SK-MEL-5 (cell line): ENCODE measurements at regions not wholly inside any gene's neighbourhood (a gene's known extent, or its start where the extent isn't known, plus 50 kb on each side); places are given as distances from the start of the nearest gene placed in this dataset.

ENCODE experiments used
- DNase-seq: peaks from one replicate; pipeline ENCODE4 v3.0.0-alpha.2; 2016; ENCODE audit warnings: low read depth, low spot score
- in situ Hi-C: cut with HindIII; loops from 2 replicates; pipeline ENCODE4 v1.10.0; 2016; ENCODE audit warnings: low sequenced_read_pairs, high pct_unique_total_duplicates, low pct_unique_long_range_greater_than_20kb

- in situ Hi-C loops = no loop called here
- DNase-seq = no peak
Observed at GRCh38 chr13:47287291-47287751, 390.5 kb upstream of the HTR2A start.

- in situ Hi-C loops = no loop called here
- DNase-seq = no peak
Observed at GRCh38 chr13:47281991-47282390, 385.1 kb upstream of the HTR2A start.

GRCh38 chr13:47279920-47280319, 383.1 kb upstream of the HTR2A start:
- in situ Hi-C loops = no loop called here
- peak; percentile 70 for DNase-seq

- in situ Hi-C loops = no loop called here
- no peak for DNase-seq
Observed at GRCh38 chr13:47277774-47278173, 380.9 kb upstream of the HTR2A start.

GRCh38 chr13:47268270-47268669, 371.4 kb upstream of the HTR2A start:
- no peak for DNase-seq
- in situ Hi-C loops = no loop called here

- no peak for DNase-seq
- in situ Hi-C loops = no loop called here
Observed at GRCh38 chr13:47258384-47258783, 361.5 kb upstream of the HTR2A start.

- in situ Hi-C loops = no loop called here
- no peak for DNase-seq
Observed at GRCh38 chr13:47256618-47257017, 359.8 kb upstream of the HTR2A start.

GRCh38 chr13:47252627-47253026, 355.8 kb upstream of the HTR2A start:
- DNase-seq = no peak
- in situ Hi-C loops = no loop called here

- no peak for DNase-seq
- in situ Hi-C loops = no loop called here
Observed at GRCh38 chr13:47251771-47252170, 354.9 kb upstream of the HTR2A start.

GRCh38 chr13:47250146-47250545, 353.3 kb upstream of the HTR2A start:
- in situ Hi-C loops = no loop called here

GRCh38 chr13:47249266-47249665, 352.4 kb upstream of the HTR2A start:
- no peak for DNase-seq
- in situ Hi-C loops = no loop called here

More at GRCh38 chr13:47250146-47250545, 353.3 kb upstream of the HTR2A start:
- no peak for DNase-seq

GRCh38 chr13:47241446-47241845, 344.6 kb upstream of the HTR2A start:
- DNase-seq = peak; percentile 5
- in situ Hi-C loops = no loop called here

GRCh38 chr13:47239025-47239424, 342.2 kb upstream of the HTR2A start:
- no peak for DNase-seq
- in situ Hi-C loops = no loop called here

- no peak for DNase-seq
- in situ Hi-C loops = no loop called here
Observed at GRCh38 chr13:47237571-47237970, 340.7 kb upstream of the HTR2A start.

- in situ Hi-C loops = no loop called here
- DNase-seq = no peak
Observed at GRCh38 chr13:47233734-47234133, 336.9 kb upstream of the HTR2A start.

- DNase-seq = no peak
- in situ Hi-C loops = no loop called here
Observed at GRCh38 chr13:47232516-47232915, 335.7 kb upstream of the HTR2A start.

- DNase-seq = no peak
- in situ Hi-C loops = no loop called here
Observed at GRCh38 chr13:47230155-47230554, 333.3 kb upstream of the HTR2A start.

- in situ Hi-C loops = no loop called here
- DNase-seq = no peak
Observed at GRCh38 chr13:47226516-47226915, 329.7 kb upstream of the HTR2A start.

GRCh38 chr13:47220453-47221140, 323.7 kb upstream of the HTR2A start:
- in situ Hi-C loops = no loop called here

GRCh38 chr13:47218611-47219010, 321.8 kb upstream of the HTR2A start:
- no peak for DNase-seq
- in situ Hi-C loops = no loop called here

More at GRCh38 chr13:47220453-47221140, 323.7 kb upstream of the HTR2A start:
- DNase-seq = no peak
